HG02763 (cell line): ENCODE measurements at regions not wholly inside any gene's neighbourhood (a gene's known extent, or its start where the extent isn't known, plus 50 kb on each side); places are given as distances from the start of the nearest gene placed in this dataset.
"Not testable (repeated sequence)": the region's sequence is repeated elsewhere in the genome, so short reads cannot be mapped to it uniquely, and the experiment has no call there.

ENCODE experiments used
- ATAC-seq: cut with Tn5 transposase; IDR thresholded peaks from one replicate; pipeline ENCODE4 v1.9.1; 2021; ENCODE audit warnings: mild to moderate bottlenecking, moderate library complexity; ENCODE audit not compliant: unreplicated experiment

GRCh38 chr11:121907379-121907778 lies 208.6 kb downstream of the BLID start:
- ATAC-seq, result no peak

GRCh38 chr11:121904148-121904547 lies 211.9 kb downstream of the BLID start:
- ATAC-seq, result no peak

GRCh38 chr11:121901886-121902285 lies 214.1 kb downstream of the BLID start:
- no peak for ATAC-seq

- ATAC-seq, result not testable (repeated sequence)
Measured at GRCh38 chr11:121901417-121901816, 214.6 kb downstream of the BLID start.

- ATAC-seq, result no peak
Measured at GRCh38 chr11:121899520-121899919, 216.5 kb downstream of the BLID start.

GRCh38 chr11:121898903-121899302 lies 217.1 kb downstream of the BLID start:
- ATAC-seq, result no peak

- ATAC-seq, result no peak
Measured at GRCh38 chr11:121895919-121896318, 220.1 kb downstream of the BLID start.

- no peak for ATAC-seq
Measured at GRCh38 chr11:121894581-121894980, 221.4 kb downstream of the BLID start.

GRCh38 chr11:121892863-121893262 lies 223.2 kb downstream of the BLID start:
- ATAC-seq, result no peak

GRCh38 chr11:121892131-121892681 lies 223.8 kb downstream of the BLID start:
- ATAC-seq, result no peak

- ATAC-seq, result no peak
Measured at GRCh38 chr11:121890946-121891515, 225.0 kb downstream of the BLID start.

GRCh38 chr11:121890377-121890776 lies 225.6 kb downstream of the BLID start:
- no peak for ATAC-seq

- no peak for ATAC-seq
Measured at GRCh38 chr11:121889931-121890330, 226.1 kb downstream of the BLID start.

GRCh38 chr11:121889186-121889585 lies 226.8 kb downstream of the BLID start:
- no peak for ATAC-seq

GRCh38 chr11:121887976-121888557 lies 227.9 kb downstream of the BLID start:
- ATAC-seq, result no peak

GRCh38 chr11:121887569-121887968 lies 228.4 kb downstream of the BLID start:
- no peak for ATAC-seq

GRCh38 chr11:121886996-121887395 lies 229.0 kb downstream of the BLID start:
- ATAC-seq, result no peak

GRCh38 chr11:121886005-121886734 lies 229.8 kb downstream of the BLID start:
- no peak for ATAC-seq

- ATAC-seq, result no peak
Measured at GRCh38 chr11:121884626-121885025, 231.4 kb downstream of the BLID start.

GRCh38 chr11:121881806-121882205 lies 234.2 kb downstream of the BLID start:
- no peak for ATAC-seq

GRCh38 chr11:121877152-121877551 lies 238.9 kb downstream of the BLID start:
- ATAC-seq, result no peak

GRCh38 chr11:121873766-121874165 lies 242.2 kb downstream of the BLID start:
- no peak for ATAC-seq
